Stimulated activated CD4-positive, alpha-beta T cell treated with anti-CD3 and anti-CD28 coated beads, Interleukin-12 subunit alpha, Interleukin-12 subunit beta, amount 100 ng/mL, for 24 hours (primary cell): ENCODE measurements at regions not wholly inside any gene's neighbourhood (a gene's known extent, or its start where the extent isn't known, plus 50 kb on each side); places are given as distances from the start of the nearest gene placed in this dataset.

ENCODE experiments used
- DNase-seq, 2 experiments: peaks; one replicate each; pipeline ENCODE4 v3.0.0-alpha.2; 2020; ENCODE audit warnings: low read depth in 2 of 2

- no peak for DNase-seq
Observed at GRCh38 chr22:49197986-49198704, 629.5 kb downstream of the BRD1 start.

- DNase-seq, result no peak
Observed at GRCh38 chr22:49197505-49197904, 630.2 kb downstream of the BRD1 start.

- no peak for DNase-seq
Observed at GRCh38 chr22:49196046-49196511, 631.6 kb downstream of the BRD1 start.

GRCh38 chr22:49195636-49196035 is 632.0 kb downstream of the BRD1 start:
- DNase-seq, result no peak

- no peak for DNase-seq
Observed at GRCh38 chr22:49193901-49194465, 633.7 kb downstream of the BRD1 start.

GRCh38 chr22:49193348-49193747 is 634.3 kb downstream of the BRD1 start:
- no peak for DNase-seq

- no peak for DNase-seq
Observed at GRCh38 chr22:49192857-49193250, 634.8 kb downstream of the BRD1 start.

GRCh38 chr22:49192180-49192856 is 635.4 kb downstream of the BRD1 start:
- DNase-seq, result no peak

GRCh38 chr22:49191506-49191980 is 636.1 kb downstream of the BRD1 start:
- DNase-seq, result no peak

GRCh38 chr22:49190816-49191505 is 636.7 kb downstream of the BRD1 start:
- DNase-seq, result no peak

GRCh38 chr22:49189871-49190270 is 637.8 kb downstream of the BRD1 start:
- no peak for DNase-seq

GRCh38 chr22:49188591-49188990 is 639.1 kb downstream of the BRD1 start:
- DNase-seq, result no peak

GRCh38 chr22:49188091-49188490 is 639.6 kb downstream of the BRD1 start:
- no peak for DNase-seq

- DNase-seq, result no peak
Observed at GRCh38 chr22:49186762-49187161, 640.9 kb downstream of the BRD1 start.

GRCh38 chr22:49186293-49186692 is 641.4 kb downstream of the BRD1 start:
- DNase-seq, result no peak

- DNase-seq, result no peak
Observed at GRCh38 chr22:49185312-49185969, 642.2 kb downstream of the BRD1 start.

GRCh38 chr22:49184736-49185135 is 642.9 kb downstream of the BRD1 start:
- DNase-seq, result no peak

GRCh38 chr22:49183826-49184216 is 643.9 kb downstream of the BRD1 start:
- no peak for DNase-seq

GRCh38 chr22:49183208-49183825 is 644.4 kb downstream of the BRD1 start:
- DNase-seq, result no peak

- no peak for DNase-seq
Observed at GRCh38 chr22:49182416-49182815, 645.3 kb downstream of the BRD1 start.

GRCh38 chr22:49181942-49182341 is 645.7 kb downstream of the BRD1 start:
- no peak for DNase-seq
